Thymus (tissue), 11 donors: ENCODE measurements at regions not wholly inside any gene's neighbourhood (a gene's known extent, or its start where the extent isn't known, plus 50 kb on each side); places are given as distances from the start of the nearest gene placed in this dataset.

Source experiments
- DNase-seq, 9 donors: peaks; one replicate each; pipeline ENCODE4 v3.0.0-alpha.2; 2013; ENCODE audit warnings: low spot score in 9 of 9, low read depth in 6 of 9, missing footprints in 1 of 9
- H3K27ac ChIP-seq, 2 donors: one replicate each; pipeline ENCODE4 v1.5.1; 2013; ENCODE audit warnings: control low read depth in 1 of 2, low read depth in 1 of 2, low read length in 1 of 2, mild to moderate bottlenecking in 1 of 2, moderate library complexity in 1 of 2
- H3K27me3 ChIP-seq, 2 donors: one replicate each; pipeline ENCODE4 v1.5.1; 2013; ENCODE audit warnings: low read length in 1 of 2; ENCODE audit not compliant: control insufficient read depth in 2 of 2, insufficient read depth in 1 of 2
- H3K36me3 ChIP-seq, 2 donors: one replicate each; pipeline ENCODE4 v1.5.1; 2013; ENCODE audit warnings: low read length in 1 of 2, mild to moderate bottlenecking in 1 of 2, moderate library complexity in 1 of 2; ENCODE audit not compliant: control insufficient read depth in 2 of 2, insufficient read depth in 2 of 2
- H3K4me1 ChIP-seq, 2 donors: one replicate each; pipeline ENCODE4 v1.5.1; 2013; ENCODE audit warnings: low read length in 2 of 2; ENCODE audit not compliant: control insufficient read depth in 2 of 2, insufficient read depth in 2 of 2
- H3K4me3 ChIP-seq, 2 donors: one replicate each; pipeline ENCODE4 v1.5.1; 2013; ENCODE audit warnings: low read length in 2 of 2, control low read depth in 1 of 2, mild to moderate bottlenecking in 1 of 2
- H3K9me3 ChIP-seq, 2 donors: one replicate each; pipeline ENCODE4 v1.5.1; 2013; ENCODE audit warnings: low read length in 1 of 2, mild to moderate bottlenecking in 1 of 2; ENCODE audit not compliant: control insufficient read depth in 2 of 2, insufficient read depth in 1 of 2
- WGBS: extraction: QIAGEN DNeasy Blood & Tissue Kit; methylation state at CpG from one replicate; pipeline ENCODE4 v1.1.7; 2013; 5-methylcytosine and 5-hydroxymethylcytosine counted together
- donor health status: healthy.

- no peaks in the 10 kb centered on the region for H3K27me3 ChIP-seq
- 95% methylated on average over 4 of the region's 4 CpGs for WGBS
- DNase-seq = no peak
- H3K27ac ChIP-seq = no peak overlapping the region
- no peak overlapping the region for H3K4me3 ChIP-seq
- H3K9me3 ChIP-seq = no peaks in the 10 kb centered on the region
- no peaks in the 10 kb centered on the region for H3K36me3 ChIP-seq
- H3K4me1 ChIP-seq = no peaks in the 10 kb centered on the region
These were observed 339.8 kb upstream of the ZEB2 start for GRCh38 chr2:144859716-144860115.

GRCh38 chr2:144858211-144858610 is 338.3 kb upstream of the ZEB2 start:
- DNase-seq = no peak

GRCh38 chr2:144854596-144854995 is 334.7 kb upstream of the ZEB2 start:
- no peaks in the 10 kb centered on the region for H3K27me3 ChIP-seq
- no peaks in the 10 kb centered on the region for H3K36me3 ChIP-seq
- H3K4me1 ChIP-seq = no peaks in the 10 kb centered on the region
- DNase-seq = no peak
- WGBS = 96% methylated on average over 4 of the region's 4 CpGs
- H3K4me3 ChIP-seq = no peak overlapping the region
- no peaks in the 10 kb centered on the region for H3K9me3 ChIP-seq
- no peak overlapping the region for H3K27ac ChIP-seq

More at GRCh38 chr2:144858211-144858610, 338.3 kb upstream of the ZEB2 start:
- Histone ChIP-seq H3K9me3 (no peaks in the 10 kb centered on the region), H3K4me1 (no peaks in the 10 kb centered on the region), H3K27ac (no peak overlapping the region), H3K4me3 (no peak overlapping the region), H3K27me3 (no peaks in the 10 kb centered on the region), H3K36me3 (no peaks in the 10 kb centered on the region)
- 80% methylated on average over 4 of the region's 4 CpGs for WGBS

DNA sequence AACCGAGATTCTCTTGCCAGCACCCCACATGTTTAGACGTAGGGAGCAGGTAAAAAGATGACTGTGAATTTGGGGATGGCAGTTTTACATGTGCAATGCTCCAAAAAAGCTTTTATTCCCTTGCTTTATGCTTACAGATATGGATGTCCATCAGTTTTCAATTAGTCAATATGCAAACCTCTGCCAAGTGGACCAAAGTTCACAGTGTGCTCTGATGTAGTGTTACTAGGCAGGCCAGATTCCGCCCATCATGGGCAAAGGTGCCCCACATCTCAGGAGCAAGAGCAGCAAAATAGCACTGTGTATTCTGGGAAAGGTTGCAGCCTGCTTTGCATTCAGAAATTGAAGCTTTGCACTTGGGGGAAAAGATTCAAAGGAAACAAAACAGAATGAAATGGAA is 329.7 kb upstream of the ZEB2 start:
- WGBS = 81% methylated on average over 3 of the region's 3 CpGs
- Histone ChIP-seq H3K9me3 (no peaks in the 10 kb centered on the region), H3K36me3 (no peaks in the 10 kb centered on the region), H3K4me3 (no peak overlapping the region), H3K4me1 (no peaks in the 10 kb centered on the region), H3K27me3 (no peaks in the 10 kb centered on the region), H3K27ac (no peak overlapping the region)
- no peak for DNase-seq

DNA sequence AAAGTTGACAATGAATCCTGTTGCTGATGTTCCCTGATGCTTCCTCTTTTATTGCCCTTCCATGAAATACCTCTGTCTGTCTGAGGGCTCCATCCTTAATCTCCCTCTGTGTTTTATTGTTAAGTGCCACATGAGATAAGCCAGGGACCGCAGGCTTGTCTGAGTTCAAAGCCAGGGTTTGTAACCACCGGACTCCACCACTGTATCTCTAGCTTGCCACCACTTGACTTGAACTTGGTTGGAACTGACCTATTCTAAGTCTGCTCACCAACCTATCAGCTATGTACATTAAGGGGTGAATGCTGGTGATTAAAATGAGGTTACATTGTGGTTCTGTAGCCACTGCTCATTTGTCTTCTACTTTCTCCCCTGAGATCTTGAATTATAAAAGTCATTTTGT is 328.5 kb upstream of the ZEB2 start:
- Histone ChIP-seq H3K4me1 (no peaks in the 10 kb centered on the region), H3K9me3 (no peaks in the 10 kb centered on the region)
- over 99% methylated on average over 2 of the region's 2 CpGs for WGBS

GRCh38 chr2:144847347-144848080 is 327.6 kb upstream of the ZEB2 start:
- Histone ChIP-seq H3K9me3 (no peaks in the 10 kb centered on the region), H3K27me3 (no peaks in the 10 kb centered on the region), H3K27ac (no peak overlapping the region), H3K4me3 (no peak overlapping the region), H3K36me3 (no peaks in the 10 kb centered on the region), H3K4me1 (no peaks in the 10 kb centered on the region)
- WGBS = 91% methylated on average over 5 of the region's 5 CpGs
- DNase-seq = no peak

More for the DNA sequence above, 328.5 kb upstream of the ZEB2 start:
- no peak for DNase-seq
- Histone ChIP-seq H3K27me3 (no peaks in the 10 kb centered on the region), H3K36me3 (no peaks in the 10 kb centered on the region), H3K4me3 (no peak overlapping the region), H3K27ac (no peak overlapping the region)

- Histone ChIP-seq H3K27ac (no peak overlapping the region), H3K4me1 (no peaks in the 10 kb centered on the region), H3K4me3 (no peak overlapping the region), H3K9me3 (no peaks in the 10 kb centered on the region), H3K36me3 (no peaks in the 10 kb centered on the region), H3K27me3 (no peaks in the 10 kb centered on the region)
- 95% methylated on average over 7 of the region's 7 CpGs for WGBS
- no peak for DNase-seq
These were observed 316.9 kb upstream of the ZEB2 start for GRCh38 chr2:144836635-144837350.

DNA sequence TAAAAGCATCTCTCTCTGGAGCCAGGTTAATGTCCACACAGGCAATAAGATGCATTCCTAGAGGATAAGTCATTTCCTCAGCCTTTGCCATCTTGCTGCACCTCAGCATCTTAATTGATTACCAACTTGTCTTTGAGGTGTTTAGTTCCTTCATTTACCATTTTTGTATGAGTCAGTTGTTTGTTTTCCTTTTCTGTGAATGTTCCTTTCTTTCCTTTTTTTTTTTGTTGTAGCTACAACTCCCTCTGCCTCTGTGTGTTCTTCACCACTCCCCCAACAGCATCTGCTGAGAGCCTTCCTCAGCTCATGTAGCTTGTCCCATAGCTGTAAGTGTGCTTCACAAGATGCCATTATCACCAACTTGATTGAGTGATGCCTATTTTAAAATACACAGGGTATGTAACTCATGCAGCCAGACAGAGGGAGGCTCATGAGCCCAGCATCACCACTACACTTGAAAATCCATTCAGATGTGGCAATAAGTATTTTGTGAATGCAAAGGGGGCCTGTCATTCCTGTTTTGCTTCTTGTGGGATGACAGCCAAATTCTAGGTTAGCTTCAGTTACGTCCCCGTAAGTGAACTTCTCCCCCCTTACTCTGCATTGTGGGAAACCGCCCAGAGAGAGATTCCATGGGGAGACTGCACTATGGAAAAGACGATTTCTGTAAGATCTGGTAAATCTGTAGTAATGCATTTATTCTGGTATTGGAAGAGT is 315.9 kb upstream of the ZEB2 start:
- H3K27ac ChIP-seq = no peak overlapping the region
- no peaks in the 10 kb centered on the region for H3K27me3 ChIP-seq
- DNase-seq = no peak
- no peaks in the 10 kb centered on the region for H3K36me3 ChIP-seq
- H3K9me3 ChIP-seq = no peaks in the 10 kb centered on the region
- 96% methylated on average over 4 of the region's 4 CpGs for WGBS
- H3K4me3 ChIP-seq = no peak overlapping the region
- no peaks in the 10 kb centered on the region for H3K4me1 ChIP-seq

GRCh38 chr2:144834998-144835633 is 315.2 kb upstream of the ZEB2 start:
- 88% methylated on average over 5 of the region's 5 CpGs for WGBS
- DNase-seq = no peak

More at GRCh38 chr2:144834998-144835633, 315.2 kb upstream of the ZEB2 start:
- no peaks in the 10 kb centered on the region for H3K36me3 ChIP-seq
- no peak overlapping the region for H3K27ac ChIP-seq
- H3K27me3 ChIP-seq = no peaks in the 10 kb centered on the region
- no peak overlapping the region for H3K4me3 ChIP-seq
- H3K9me3 ChIP-seq = no peaks in the 10 kb centered on the region
- H3K4me1 ChIP-seq = no peaks in the 10 kb centered on the region
